HuH-7.5 (cell line): ENCODE measurements at regions not wholly inside any gene's neighbourhood (a gene's known extent, or its start where the extent isn't known, plus 50 kb on each side); places are given as distances from the start of the nearest gene placed in this dataset.
A peak's percentile ranks its signal among the peaks of the same experiment; 100 is the strongest.

ENCODE experiments used
- DNase-seq: peaks from one replicate; pipeline ENCODE4 v3.0.0; 2011; ENCODE audit warnings: low spot score

GRCh38 chr6:134707342-134708031, 242.4 kb downstream of the ALDH8A1 start:
- DNase-seq: peak; percentile 48

GRCh38 chr6:134706806-134707205, 243.1 kb downstream of the ALDH8A1 start:
- DNase-seq: no peak

GRCh38 chr6:134706153-134706552, 243.7 kb downstream of the ALDH8A1 start:
- DNase-seq: no peak

- no peak for DNase-seq
Measured at GRCh38 chr6:134703206-134703605, 246.7 kb downstream of the ALDH8A1 start.

GRCh38 chr6:134702279-134702678, 247.6 kb downstream of the ALDH8A1 start:
- no peak for DNase-seq

GRCh38 chr6:134701301-134701700, 248.6 kb downstream of the ALDH8A1 start:
- no peak for DNase-seq

GRCh38 chr6:134698228-134698627, 251.7 kb downstream of the ALDH8A1 start:
- no peak for DNase-seq

GRCh38 chr6:134692008-134692407, 257.9 kb downstream of the ALDH8A1 start:
- no peak for DNase-seq

GRCh38 chr6:134691180-134691579, 258.7 kb downstream of the ALDH8A1 start:
- DNase-seq: no peak

GRCh38 chr6:134690048-134690447, 259.9 kb downstream of the ALDH8A1 start:
- DNase-seq: no peak

GRCh38 chr6:134689641-134690040, 260.3 kb downstream of the ALDH8A1 start:
- DNase-seq: no peak

GRCh38 chr6:134689177-134689576, 260.7 kb downstream of the ALDH8A1 start:
- DNase-seq: no peak

- DNase-seq: no peak
Measured at GRCh38 chr6:134686071-134686470, 263.8 kb downstream of the ALDH8A1 start.

GRCh38 chr6:134684423-134684795, 265.5 kb downstream of the ALDH8A1 start:
- DNase-seq: no peak

- no peak for DNase-seq
Measured at GRCh38 chr6:134683783-134684422, 266.0 kb downstream of the ALDH8A1 start.

- DNase-seq: no peak
Measured at GRCh38 chr6:134680433-134680832, 269.5 kb downstream of the ALDH8A1 start.

GRCh38 chr6:134680021-134680420, 269.9 kb downstream of the ALDH8A1 start:
- DNase-seq: no peak

- DNase-seq: no peak
Measured at GRCh38 chr6:134678436-134678889, 271.4 kb downstream of the ALDH8A1 start.

- DNase-seq: no peak
Measured at GRCh38 chr6:134676307-134677281, 273.3 kb downstream of the ALDH8A1 start.

- no peak for DNase-seq
Measured at GRCh38 chr6:134675110-134676054, 274.5 kb downstream of the ALDH8A1 start.

GRCh38 chr6:134674562-134674961, 275.3 kb downstream of the ALDH8A1 start:
- no peak for DNase-seq
